ENCODE measurements at regions not wholly inside any gene's neighbourhood (a gene's known extent, or its start where the extent isn't known, plus 50 kb on each side); places are given as distances from the start of the nearest gene placed in this dataset.

DNA sequence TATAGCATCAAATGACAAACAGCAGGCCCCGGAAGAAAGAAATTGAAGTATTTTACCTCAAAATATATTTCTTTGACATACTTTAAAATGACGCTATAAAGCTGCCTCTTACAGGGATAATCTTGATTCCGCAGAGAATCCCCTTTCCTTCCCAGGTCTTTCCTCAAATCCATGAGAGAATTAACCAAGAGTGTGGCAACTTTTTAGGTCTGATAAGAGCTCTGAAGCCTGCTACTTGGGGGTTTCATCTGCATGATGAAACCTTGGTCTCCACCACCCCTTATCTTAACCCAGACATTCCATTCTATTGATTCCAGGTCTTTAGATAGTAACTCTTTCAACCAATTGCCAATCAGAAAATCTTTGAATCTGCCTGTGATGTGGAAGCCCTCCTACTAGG lies 173.8 kb downstream of the CEMIP2 start:
- no peak for DNase-seq (ENCODE audit: extremely low read depth in 1 of 11, low read depth in 9 of 11, low spot score in 4 of 11)

DNA sequence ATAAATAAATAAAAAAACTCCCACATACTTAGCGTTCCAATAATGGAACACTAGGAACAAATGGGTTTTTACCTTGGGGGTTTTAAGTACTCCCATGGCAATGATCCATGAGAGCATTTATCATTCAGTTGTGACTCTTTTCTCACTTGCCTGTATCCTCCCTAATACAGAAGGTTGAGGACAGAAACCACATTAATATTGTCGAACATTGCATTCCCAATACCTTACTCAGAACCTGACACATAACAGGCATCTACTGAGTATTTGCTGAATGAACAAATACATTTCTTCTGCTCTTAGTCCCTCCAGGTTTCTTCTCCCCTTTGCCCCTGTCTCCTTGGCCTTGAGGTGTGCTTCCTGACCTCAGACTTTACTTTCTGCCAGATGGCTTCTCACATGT lies 175.9 kb downstream of the CEMIP2 start:
- no peak for DNase-seq (ENCODE audit: extremely low read depth in 1 of 11, low read depth in 9 of 11, low spot score in 4 of 11)

- no peak for DNase-seq (ENCODE audit: extremely low read depth in 1 of 11, low read depth in 9 of 11, low spot score in 4 of 11)
Measured at GRCh38 chr9:71590362-71590761, 178.0 kb downstream of the CEMIP2 start.

DNA sequence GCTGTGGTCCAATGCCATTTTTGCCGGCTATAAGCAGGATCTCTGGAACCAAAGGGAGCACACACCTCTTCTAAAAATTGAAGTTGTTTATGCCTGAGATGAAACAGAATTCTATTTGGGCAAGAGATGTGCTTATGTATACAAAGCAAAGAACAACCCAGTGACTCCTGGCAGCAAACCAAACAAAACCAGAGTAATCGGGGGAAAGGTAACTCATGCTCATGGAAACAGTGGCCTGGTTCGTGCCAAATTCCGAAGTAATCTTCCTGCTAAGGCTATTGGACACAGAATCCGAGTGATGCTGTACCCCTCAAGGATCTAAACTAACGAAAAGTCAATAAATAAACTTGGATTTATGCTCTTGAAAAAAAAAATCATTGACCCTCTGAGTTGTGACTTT lies 178.7 kb downstream of the CEMIP2 start:
- no peak for DNase-seq (ENCODE audit: extremely low read depth in 1 of 11, low read depth in 9 of 11, low spot score in 4 of 11)

- DNase-seq (ENCODE audit: extremely low read depth in 1 of 11, low read depth in 9 of 11, low spot score in 4 of 11): no peak
Measured at GRCh38 chr9:71587576-71588362, 180.5 kb downstream of the CEMIP2 start.

- no peak for DNase-seq (ENCODE audit: extremely low read depth in 1 of 11, low read depth in 9 of 11, low spot score in 4 of 11)
Measured at GRCh38 chr9:71583792-71584191, 184.5 kb downstream of the CEMIP2 start.

DNA sequence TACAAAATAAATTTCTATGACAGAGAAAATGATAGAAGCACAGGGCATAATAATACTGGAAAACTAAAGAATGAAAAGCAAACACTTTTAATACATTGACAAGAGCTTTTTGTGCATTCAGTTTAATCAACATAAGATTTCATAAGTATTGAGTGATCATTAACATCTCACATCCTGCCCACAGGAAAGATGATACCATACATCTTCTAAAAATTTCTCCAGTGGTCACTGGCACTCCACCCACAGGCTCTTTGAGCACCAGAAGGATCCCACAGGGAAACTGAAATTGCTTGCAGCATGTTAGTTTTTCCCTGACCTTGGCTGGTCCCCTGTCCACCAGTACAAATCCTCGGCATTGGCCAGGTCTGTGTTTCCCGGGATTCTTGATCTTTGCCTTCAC lies 186.0 kb downstream of the CEMIP2 start:
- no peak for DNase-seq (ENCODE audit: extremely low read depth in 1 of 11, low read depth in 9 of 11, low spot score in 4 of 11)

DNA sequence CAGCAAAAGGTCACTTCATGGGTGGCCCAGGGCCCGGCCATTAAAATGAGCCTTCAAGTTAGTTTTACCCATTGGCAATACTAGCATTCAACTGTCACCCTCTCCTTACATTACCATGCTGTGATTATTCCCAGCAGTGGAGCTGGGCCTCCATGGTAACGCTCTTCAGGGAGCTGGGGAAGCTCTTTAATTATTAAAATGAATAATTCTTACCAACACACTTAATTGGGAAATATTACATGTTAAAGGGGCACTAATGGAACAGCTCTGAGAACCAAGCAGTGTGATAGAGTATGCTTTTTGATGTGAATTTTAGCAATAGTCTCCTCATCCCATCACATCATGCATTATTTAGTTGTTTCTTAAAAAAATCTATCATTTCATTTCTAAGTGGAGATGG lies 187.2 kb downstream of the CEMIP2 start:
- no peak for DNase-seq (ENCODE audit: extremely low read depth in 1 of 11, low read depth in 9 of 11, low spot score in 4 of 11)

DNA sequence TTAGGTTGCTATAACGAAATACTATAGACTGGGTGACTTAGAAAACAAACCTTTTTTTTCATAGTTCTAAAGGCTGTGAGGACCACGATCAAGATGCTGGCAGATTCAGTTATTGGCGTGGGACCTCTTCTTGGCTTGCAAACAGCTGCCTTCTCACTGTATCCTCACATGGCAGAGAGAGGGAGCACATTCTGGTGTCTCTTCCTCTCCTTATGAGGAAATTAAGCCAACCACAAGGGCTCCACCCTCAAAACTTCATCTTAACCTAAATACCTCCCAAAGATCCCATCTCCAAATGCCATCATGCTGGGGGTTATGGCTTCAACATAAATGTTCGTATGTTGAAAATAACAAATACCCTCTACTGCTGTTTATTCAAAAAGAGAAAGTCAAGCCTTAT lies 197.1 kb downstream of the CEMIP2 start:
- no peak for DNase-seq (ENCODE audit: extremely low read depth in 1 of 11, low read depth in 9 of 11, low spot score in 4 of 11)

- DNase-seq (ENCODE audit: extremely low read depth in 1 of 11, low read depth in 9 of 11, low spot score in 4 of 11): no peak
Measured at GRCh38 chr9:71567890-71568289, 200.4 kb downstream of the CEMIP2 start.

GRCh38 chr9:71562140-71562539 lies 206.2 kb downstream of the CEMIP2 start:
- no peak for DNase-seq (ENCODE audit: extremely low read depth in 1 of 11, low read depth in 9 of 11, low spot score in 4 of 11)

GRCh38 chr9:71557310-71557709 lies 211.0 kb downstream of the CEMIP2 start:
- no peak for DNase-seq (ENCODE audit: extremely low read depth in 1 of 11, low read depth in 9 of 11, low spot score in 4 of 11)

GRCh38 chr9:71552480-71552879 lies 215.8 kb downstream of the CEMIP2 start:
- peak in 3 of 11 donors; percentile 5 to 8 (median 5) for DNase-seq (ENCODE audit: extremely low read depth in 1 of 11, low read depth in 9 of 11, low spot score in 4 of 11)

DNA sequence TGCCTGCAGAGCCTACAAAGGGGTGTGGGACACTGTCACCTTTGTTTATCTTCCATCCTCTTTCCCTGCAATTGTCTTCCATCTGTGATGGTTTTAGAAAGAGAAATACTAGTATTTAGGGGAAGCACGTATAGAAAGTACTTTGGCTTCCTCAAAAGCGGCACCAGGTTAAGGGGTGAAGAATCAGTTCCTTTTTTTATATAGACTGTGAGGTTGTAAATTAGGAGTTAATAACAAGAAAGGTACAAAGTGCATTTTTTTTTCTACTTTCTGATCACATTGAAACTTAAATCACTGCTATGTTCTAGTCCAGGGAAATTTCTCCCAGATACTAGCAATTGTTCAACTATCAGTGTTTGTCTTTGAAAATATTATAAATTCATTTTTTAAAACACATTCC lies 219.3 kb downstream of the CEMIP2 start:
- DNase-seq (ENCODE audit: extremely low read depth in 1 of 11, low read depth in 9 of 11, low spot score in 4 of 11): no peak

GRCh38 chr9:71544464-71544863 lies 223.8 kb downstream of the CEMIP2 start:
- no peak for DNase-seq (ENCODE audit: extremely low read depth in 1 of 11, low read depth in 9 of 11, low spot score in 4 of 11)

DNA sequence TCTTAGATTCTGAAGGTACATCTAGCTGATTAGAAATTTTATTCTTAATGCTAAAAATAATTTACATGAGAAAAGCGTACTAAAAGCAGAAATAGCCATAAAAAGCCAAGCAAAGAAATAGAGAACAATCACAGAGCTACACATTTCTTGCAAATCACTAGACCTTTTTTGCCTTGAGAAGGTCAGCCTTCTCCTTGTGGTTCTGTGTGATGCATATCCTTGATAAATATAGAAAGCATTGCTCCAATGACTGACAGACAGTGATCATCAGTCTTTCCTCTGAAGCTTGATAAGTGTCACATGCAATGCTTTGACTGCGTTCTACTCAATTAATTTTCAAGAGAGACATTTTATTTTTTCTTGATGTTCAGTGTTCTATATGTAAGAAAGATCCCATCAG lies 226.9 kb downstream of the CEMIP2 start:
- no peak for DNase-seq (ENCODE audit: extremely low read depth in 1 of 11, low read depth in 9 of 11, low spot score in 4 of 11)

DNA sequence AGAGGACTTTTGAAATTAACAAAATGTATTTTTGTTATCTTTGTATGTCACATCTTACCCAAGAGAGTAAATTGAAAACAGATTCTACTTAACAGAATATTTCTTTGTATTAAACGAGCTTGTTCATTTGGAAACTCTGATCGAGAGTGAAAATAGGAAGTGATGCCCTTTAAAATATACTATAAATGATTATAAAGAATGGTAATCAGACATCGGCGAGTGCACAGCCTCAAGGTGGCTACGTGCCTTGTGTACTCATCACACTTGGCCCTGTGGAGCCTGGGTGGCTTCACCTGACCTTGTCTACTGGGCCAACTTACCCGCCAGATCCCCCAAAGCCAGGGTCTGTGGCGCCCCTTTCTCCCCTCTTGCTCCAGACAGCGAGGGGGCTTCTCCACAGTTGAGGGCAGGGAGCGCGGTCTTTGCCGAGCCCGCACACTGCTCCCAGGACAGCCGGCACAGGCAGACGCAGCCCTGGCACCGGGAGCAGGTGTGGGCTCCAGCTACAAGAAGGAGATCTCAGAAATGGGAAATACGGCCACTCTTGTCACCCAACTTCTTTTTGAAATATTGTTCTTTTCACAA lies 243.2 kb downstream of the CEMIP2 start:
- DNase-seq (ENCODE audit: extremely low read depth in 1 of 11, low read depth in 9 of 11, low spot score in 4 of 11): no peak

DNA sequence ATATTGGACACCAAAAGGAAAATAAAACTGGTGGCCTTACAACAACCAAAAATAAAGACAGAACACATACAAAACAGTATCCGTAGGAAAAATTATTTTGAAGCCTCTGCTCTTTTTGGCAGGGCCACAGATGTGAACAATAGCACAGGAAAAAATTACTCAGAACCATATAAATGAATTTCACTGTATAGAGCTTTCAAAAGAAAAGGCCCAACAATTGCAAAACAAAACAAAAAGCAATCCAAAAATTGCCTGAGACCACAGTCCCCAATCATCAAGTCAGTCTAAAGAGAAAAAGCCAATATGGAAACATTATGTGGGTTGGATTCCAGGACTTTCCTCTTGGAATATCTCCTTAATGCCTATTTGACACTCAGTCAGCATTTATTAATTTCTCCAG lies 243.8 kb downstream of the CEMIP2 start:
- no peak for DNase-seq (ENCODE audit: extremely low read depth in 1 of 11, low read depth in 9 of 11, low spot score in 4 of 11)

- DNase-seq (ENCODE audit: extremely low read depth in 1 of 11, low read depth in 9 of 11, low spot score in 4 of 11): no peak
Measured at GRCh38 chr9:71521132-71521531, 247.2 kb downstream of the CEMIP2 start.

GRCh38 chr9:71519098-71519696 lies 249.1 kb downstream of the CEMIP2 start:
- DNase-seq (ENCODE audit: extremely low read depth in 1 of 11, low read depth in 9 of 11, low spot score in 4 of 11): no peak

Data from renal cortex interstitium (tissue), 11 donors.